PC-3 (cell line): ENCODE measurements at regions not wholly inside any gene's neighbourhood (a gene's known extent, or its start where the extent isn't known, plus 50 kb on each side); places are given as distances from the start of the nearest gene placed in this dataset.

ENCODE experiments used
- ATAC-seq: fragments of 200-7000 bp; cut with Tn5 transposase; 2 replicates; pipeline ENCODE4 v1.9.1; 2020; ENCODE audit warnings: mild to moderate bottlenecking, moderate library complexity
- BruUV-seq: library from RNA; stranded (reverse); fragments of 400-500 nt; replicated peaks from 2 replicates; lab custom pipeline; 2021; lab: Mats Ljungman, UMichigan
- CTCF ChIA-PET: fragments of 300-600 bp; sonication (Branson Sonifier 250); formaldehyde crosslinking; loops from one replicate; lab custom pipeline; 2022; ENCODE audit warnings: antibody characterized with exemption; lab: Charles Lee
- POLR2A ChIA-PET: fragments of 300-600 bp; sonication (Branson Sonifier 250); formaldehyde crosslinking; loops from one replicate; lab custom pipeline; 2022; ENCODE audit warnings: antibody characterized with exemption; ENCODE audit not compliant: unreplicated experiment; lab: Charles Lee
- DNase-seq: peaks from one replicate; pipeline ENCODE4 v3.0.0-alpha.2; 2015
- H2AFZ ChIP-seq: fragments of 300-600 bp; sonication (generic); 2 replicates; pipeline ENCODE4 v1.6.0; 2016; ENCODE audit warnings: antibody characterized with exemption, low read length
- H3F3A ChIP-seq: fragments of 300-600 bp; sonication (generic); one replicate; pipeline ENCODE4 v1.6.0; 2017; ENCODE audit warnings: antibody characterized with exemption, low read length, control low read depth, mild to moderate bottlenecking; ENCODE audit not compliant: unreplicated experiment
- H3K27ac ChIP-seq: fragments of 300-600 bp; sonication (generic); 2 replicates; pipeline ENCODE4 v1.5.1; 2016; ENCODE audit warnings: mild to moderate bottlenecking, low read length
- H3K27me3 ChIP-seq: fragments of 300-600 bp; sonication (generic); 2 replicates; pipeline ENCODE4 v1.6.1; 2016; ENCODE audit warnings: low read length, mixed read lengths
- H3K36me3 ChIP-seq: fragments of 300-600 bp; sonication (generic); 2 replicates; pipeline ENCODE4 v1.6.1; 2016; ENCODE audit warnings: low read depth, mixed run types, low read length, mixed read lengths
- H3K4me1 ChIP-seq: fragments of 300-600 bp; sonication (generic); 2 replicates; pipeline ENCODE4 v1.5.1; 2016; ENCODE audit warnings: low read length; ENCODE audit not compliant: insufficient read depth
- H3K4me2 ChIP-seq: fragments of 300-600 bp; sonication (generic); 2 replicates; pipeline ENCODE4 v1.6.0; 2016; ENCODE audit warnings: low read length
- H3K4me3 ChIP-seq: fragments of 300-600 bp; sonication (generic); 2 replicates; pipeline ENCODE4 v1.5.1; 2016; ENCODE audit warnings: mild to moderate bottlenecking, low read length, mixed read lengths
- H3K79me2 ChIP-seq: fragments of 300-600 bp; sonication (generic); 2 replicates; pipeline ENCODE4 v1.6.1; 2017; ENCODE audit warnings: low read length, mixed read lengths
- H3K9ac ChIP-seq: fragments of 300-600 bp; sonication (generic); 2 replicates; pipeline ENCODE4 v1.6.0; 2016; ENCODE audit warnings: mild to moderate bottlenecking, low read length
- H3K9me2 ChIP-seq: fragments of 300-600 bp; sonication (generic); replicated peaks from 2 replicates; pipeline ENCODE4 v1.6.1; 2016; ENCODE audit warnings: mixed run types, low read length, mixed read lengths
- H3K9me3 ChIP-seq: fragments of 300-600 bp; sonication (generic); 2 replicates; pipeline ENCODE4 v1.6.1; 2016; ENCODE audit warnings: low read length, mixed read lengths
- H4K20me1 ChIP-seq: fragments of 300-600 bp; sonication (generic); 2 replicates; pipeline ENCODE4 v1.6.1; 2016; ENCODE audit warnings: low read length, mixed read lengths
- EZH2 ChIP-seq: fragments of 300-600 bp; sonication (generic); IDR thresholded peaks from one replicate; pipeline ENCODE4 v1.6.1; 2017; ENCODE audit warnings: antibody characterized with exemption, mild to moderate bottlenecking, low read length; ENCODE audit not compliant: unreplicated experiment
- EZH2phosphoT487 ChIP-seq: fragments of 300-600 bp; sonication (generic); IDR thresholded peaks from 2 replicates; pipeline ENCODE4 v1.6.1; 2018; ENCODE audit warnings: mild to moderate bottlenecking, antibody characterized with exemption, low read length, borderline replicate concordance
- intact Hi-C: fragments of 100-400 bp; cut with micrococcal nuclease; formaldehyde crosslinking; loops from 2 replicates; pipeline ENCODE4 v1.9.0; 2023
- TF ChIP-seq, protein P1 (sequence below): fragments of 300-600 bp; sonication (generic); conservative IDR thresholded peaks from 2 replicates; pipeline ENCODE4 v1.5.1; 2017; ENCODE audit warnings: antibody characterized with exemption, low read depth, mild to moderate bottlenecking, low read length

DNA sequence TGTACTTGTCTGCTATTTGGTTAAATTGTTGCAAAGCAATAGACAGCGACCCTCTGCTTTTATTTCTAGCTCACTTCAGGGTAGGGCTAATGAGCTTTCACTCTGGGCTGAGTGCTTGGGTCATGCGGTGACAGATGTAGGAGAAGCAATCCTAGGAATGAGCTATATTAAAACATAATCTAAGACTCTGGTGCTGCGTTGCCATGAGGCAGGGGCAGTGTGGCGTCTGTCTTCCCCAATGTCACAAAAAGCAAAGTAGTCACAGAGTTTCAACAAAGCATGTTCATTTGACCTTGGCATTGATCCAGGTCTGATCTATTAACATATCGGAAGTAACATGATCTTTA lies 55.5 kb upstream of the GRAMD1B start:
- Histone ChIP-seq H4K20me1 (no peaks in the 10 kb centered on the region), H3K4me2 (no peak overlapping the region), H3K79me2 (no peaks in the 10 kb centered on the region), H3K4me3 (no peak overlapping the region), H3K4me1 (no peaks in the 10 kb centered on the region), H3K9me2 (no peaks in the 10 kb centered on the region), H3K36me3 (no peaks in the 10 kb centered on the region), H3K9ac (no peak overlapping the region), H3F3A (no peaks in the 10 kb centered on the region), H3K9me3 (no peaks in the 10 kb centered on the region), H3K27me3 (peaks cover 50% of the 10 kb centered on the region), H2AFZ (no peak overlapping the region), H3K27ac (no peak overlapping the region)
- DNase-seq (no peak), ATAC-seq (no peak)
- POLR2A ChIA-PET, result interaction anchor here (0.6 kb wide), 1 partner anchor 83 kb away, joined by 4 read pairs; no protein-coding TSS in a partner anchor
- TF ChIP-seq, protein P1, sequence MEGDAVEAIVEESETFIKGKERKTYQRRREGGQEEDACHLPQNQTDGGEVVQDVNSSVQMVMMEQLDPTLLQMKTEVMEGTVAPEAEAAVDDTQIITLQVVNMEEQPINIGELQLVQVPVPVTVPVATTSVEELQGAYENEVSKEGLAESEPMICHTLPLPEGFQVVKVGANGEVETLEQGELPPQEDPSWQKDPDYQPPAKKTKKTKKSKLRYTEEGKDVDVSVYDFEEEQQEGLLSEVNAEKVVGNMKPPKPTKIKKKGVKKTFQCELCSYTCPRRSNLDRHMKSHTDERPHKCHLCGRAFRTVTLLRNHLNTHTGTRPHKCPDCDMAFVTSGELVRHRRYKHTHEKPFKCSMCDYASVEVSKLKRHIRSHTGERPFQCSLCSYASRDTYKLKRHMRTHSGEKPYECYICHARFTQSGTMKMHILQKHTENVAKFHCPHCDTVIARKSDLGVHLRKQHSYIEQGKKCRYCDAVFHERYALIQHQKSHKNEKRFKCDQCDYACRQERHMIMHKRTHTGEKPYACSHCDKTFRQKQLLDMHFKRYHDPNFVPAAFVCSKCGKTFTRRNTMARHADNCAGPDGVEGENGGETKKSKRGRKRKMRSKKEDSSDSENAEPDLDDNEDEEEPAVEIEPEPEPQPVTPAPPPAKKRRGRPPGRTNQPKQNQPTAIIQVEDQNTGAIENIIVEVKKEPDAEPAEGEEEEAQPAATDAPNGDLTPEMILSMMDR, result no peak
- TF ChIP-seq EZH2phosphoT487, result no peak
- no peak for TF ChIP-seq EZH2
- no TSS peak for BruUV-seq
- CTCF ChIA-PET, result no interaction called here
- intact Hi-C loops, result no loop called here

DNA sequence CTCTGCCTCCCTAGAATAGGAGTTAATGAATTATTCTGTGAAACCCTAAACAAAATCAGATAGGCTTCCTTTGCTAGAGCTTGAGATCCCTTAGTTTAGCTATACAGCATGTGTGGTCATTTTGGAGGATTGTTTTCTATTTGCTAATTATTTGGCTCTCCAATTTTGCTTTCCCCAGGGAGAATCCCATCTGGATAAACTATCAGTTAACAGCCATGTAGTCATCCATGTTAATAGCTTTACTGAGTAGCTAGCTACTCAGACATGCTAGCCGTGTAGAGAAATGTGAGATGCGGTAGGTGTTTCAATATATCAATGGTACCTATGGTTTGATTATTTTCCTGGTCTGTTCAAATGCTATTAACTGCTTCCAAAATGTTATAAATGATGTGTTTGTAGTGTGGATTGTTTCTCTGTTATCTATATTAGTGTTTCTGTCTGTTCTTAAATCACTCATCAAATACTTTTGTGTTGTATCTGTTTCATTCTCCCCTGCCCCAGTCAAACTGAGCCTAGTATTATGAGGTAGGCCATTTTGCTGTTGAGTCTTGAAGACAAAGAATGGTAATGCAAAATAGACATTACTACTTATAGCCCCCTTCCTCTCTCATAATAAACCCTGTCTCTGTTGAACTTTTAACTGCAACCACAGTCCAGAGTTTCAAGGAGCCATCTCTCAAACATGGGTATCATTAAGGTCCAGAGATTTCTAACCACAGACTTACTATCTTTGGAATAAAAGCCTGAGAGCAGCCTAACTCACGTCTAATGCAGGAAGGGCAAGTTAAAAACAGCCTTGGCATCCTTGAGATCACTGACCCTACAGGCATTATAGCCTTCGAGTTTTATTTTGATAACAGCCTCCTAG lies 56.1 kb upstream of the GRAMD1B start:
- H2AFZ ChIP-seq, result no peak overlapping the region
- H3K9me3 ChIP-seq, result no peaks in the 10 kb centered on the region
- H3F3A ChIP-seq, result no peaks in the 10 kb centered on the region
- no peaks in the 10 kb centered on the region for H3K36me3 ChIP-seq
- H3K4me3 ChIP-seq, result no peak overlapping the region
- H3K27ac ChIP-seq, result no peak overlapping the region
- no peak for TF ChIP-seq EZH2
- TF ChIP-seq, protein P1, result no peak
- no peak for TF ChIP-seq EZH2phosphoT487
- peaks cover 54% of the 10 kb centered on the region for H3K27me3 ChIP-seq
- H3K4me2 ChIP-seq, result no peak overlapping the region
- no peaks in the 10 kb centered on the region for H4K20me1 ChIP-seq
- H3K9ac ChIP-seq, result no peak overlapping the region
- no peaks in the 10 kb centered on the region for H3K4me1 ChIP-seq
- ATAC-seq, result no peak
- BruUV-seq, result no TSS peak
- H3K79me2 ChIP-seq, result no peaks in the 10 kb centered on the region
- intact Hi-C loops, result no loop called here
- no peak for DNase-seq
- no peaks in the 10 kb centered on the region for H3K9me2 ChIP-seq
- POLR2A ChIA-PET, result no interaction called here
- CTCF ChIA-PET, result no interaction called here
